GM19239 (cell line): ENCODE measurements at regions not wholly inside any gene's neighbourhood (a gene's known extent, or its start where the extent isn't known, plus 50 kb on each side); places are given as distances from the start of the nearest gene placed in this dataset.
"Not testable (repeated sequence)": the region's sequence is repeated elsewhere in the genome, so short reads cannot be mapped to it uniquely, and the experiment has no call there.

ENCODE experiments used
- DNase-seq: peaks from one replicate; pipeline ENCODE4 v3.0.0; 2011; ENCODE audit warnings: low spot score; ENCODE audit not compliant: insufficient read length
- FAIRE-seq: peaks from 2 replicates; lab custom pipeline; 2011; peaks lifted over from hg19 to GRCh38; lab: Jason Lieb, UNC

DNA sequence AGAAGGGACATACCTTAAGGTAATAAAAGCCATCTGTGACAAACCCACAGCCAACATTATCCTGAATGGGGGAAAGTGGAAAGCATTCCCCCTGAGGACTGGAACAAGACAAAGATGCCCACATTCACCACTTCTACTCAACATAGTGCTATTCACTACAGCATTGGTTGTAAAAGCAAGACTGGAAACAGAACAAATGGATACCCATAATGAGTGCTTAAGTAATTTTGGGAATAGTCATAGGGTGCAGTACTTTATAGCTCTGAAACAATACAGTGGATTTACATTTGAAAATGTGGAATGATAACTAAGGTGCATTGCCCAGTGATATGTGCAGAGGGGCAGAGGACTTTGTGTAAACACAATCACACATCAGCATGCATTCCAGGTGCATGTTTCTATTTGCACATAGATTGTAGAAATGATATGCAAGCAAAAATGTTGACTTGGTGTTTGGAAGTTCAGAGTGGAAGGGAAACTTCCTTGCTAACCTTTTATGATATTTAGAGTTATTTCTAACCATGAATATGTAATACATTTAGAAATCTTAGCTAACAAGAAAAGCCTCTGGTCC is 112.3 kb downstream of the IGLL1 start:
- DNase-seq (no peak), FAIRE-seq (no peak)

DNA sequence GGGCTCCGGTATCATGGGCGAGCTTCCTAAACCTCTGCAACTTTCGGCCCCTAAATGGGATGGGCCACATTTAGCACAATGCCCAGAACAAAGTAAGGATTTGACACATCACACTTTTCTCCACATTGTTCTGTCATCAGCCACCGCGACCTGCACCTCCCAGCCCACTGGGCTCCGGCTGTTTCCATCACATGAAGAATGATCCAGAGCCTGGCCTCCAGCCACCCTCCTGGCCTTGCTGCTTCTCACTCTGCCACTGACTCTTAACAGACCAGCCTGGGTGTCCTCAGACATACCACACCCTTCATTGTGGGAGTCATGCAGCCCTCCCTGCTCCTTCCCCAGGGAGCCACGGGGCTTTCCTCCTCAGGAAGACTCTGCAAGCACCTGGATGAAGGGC is 113.7 kb downstream of the IGLL1 start:
- DNase-seq (no peak), FAIRE-seq (no peak)

DNA sequence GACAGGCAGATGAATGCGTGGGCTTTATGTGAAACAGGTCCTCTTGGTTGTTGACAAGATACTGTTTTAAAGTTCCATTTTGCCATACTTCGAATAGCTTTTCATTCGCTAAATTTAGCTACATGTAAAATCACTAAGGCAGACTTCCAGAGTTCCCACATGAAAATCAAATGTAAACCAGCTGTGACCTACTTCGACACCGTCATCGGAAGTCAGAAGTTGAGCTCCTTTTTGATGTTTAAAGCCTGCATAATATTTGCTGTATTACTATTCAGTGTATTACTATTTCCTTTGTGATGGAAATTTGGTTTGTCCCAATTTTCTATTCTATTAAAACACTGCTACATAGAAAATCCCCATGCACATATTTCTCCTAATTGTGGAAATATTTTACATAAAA is 115.3 kb downstream of the IGLL1 start:
- not testable (repeated sequence) for DNase-seq, FAIRE-seq

- FAIRE-seq, DNase-seq: not testable (repeated sequence)
Measured at GRCh38 chr22:23460517-23461031, 119.5 kb downstream of the IGLL1 start.

DNA sequence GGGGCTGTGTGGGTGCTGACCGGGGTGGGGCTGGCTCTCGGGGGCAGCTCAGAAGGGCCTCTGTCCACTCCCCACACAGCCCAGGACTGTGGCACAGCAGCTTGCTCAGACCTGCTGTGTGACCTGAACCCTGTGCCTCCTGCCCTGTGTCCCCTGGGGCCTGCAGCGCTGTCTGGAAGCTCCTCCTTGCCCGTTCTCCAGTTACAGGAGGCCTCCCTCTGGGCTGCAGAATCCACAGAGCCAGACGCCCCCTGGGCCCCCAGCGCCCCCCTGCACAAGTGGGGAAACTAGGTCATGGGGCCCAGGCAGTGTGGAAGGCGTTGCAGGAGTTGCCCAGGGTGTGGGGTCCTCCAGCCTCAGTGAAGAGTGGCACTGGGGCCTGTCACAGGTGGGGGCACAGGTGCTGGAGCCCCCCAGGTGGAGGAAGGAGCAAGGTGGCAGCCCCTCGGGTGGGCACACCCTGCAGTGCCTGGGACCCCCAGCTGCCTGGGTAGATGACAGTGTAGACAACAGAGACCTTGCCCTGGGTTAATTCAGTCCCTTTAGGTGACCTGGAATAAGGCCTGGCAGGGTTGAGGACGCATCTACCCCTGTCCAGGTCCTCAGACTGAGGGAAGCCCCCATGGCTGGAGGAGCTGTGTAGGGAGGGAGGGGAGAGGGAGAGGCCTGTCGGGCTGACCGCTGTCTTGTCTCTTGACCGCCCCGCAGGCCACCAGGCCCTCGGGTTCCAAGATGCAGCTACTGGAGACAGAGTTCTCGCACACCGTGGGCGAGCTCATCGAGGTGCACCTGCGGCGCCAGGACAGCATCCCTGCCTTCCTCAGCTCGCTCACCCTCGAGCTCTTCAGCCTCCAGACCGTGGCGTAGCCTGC is 120.2 kb downstream of the IGLL1 start:
- DNase-seq, FAIRE-seq: not testable (repeated sequence)

- DNase-seq (no peak), FAIRE-seq (no peak)
Measured at GRCh38 chr22:23458663-23459541, 121.2 kb downstream of the IGLL1 start.

GRCh38 chr22:23457380-23457985 is 122.6 kb downstream of the IGLL1 start:
- DNase-seq (no peak), FAIRE-seq (no peak)

DNA sequence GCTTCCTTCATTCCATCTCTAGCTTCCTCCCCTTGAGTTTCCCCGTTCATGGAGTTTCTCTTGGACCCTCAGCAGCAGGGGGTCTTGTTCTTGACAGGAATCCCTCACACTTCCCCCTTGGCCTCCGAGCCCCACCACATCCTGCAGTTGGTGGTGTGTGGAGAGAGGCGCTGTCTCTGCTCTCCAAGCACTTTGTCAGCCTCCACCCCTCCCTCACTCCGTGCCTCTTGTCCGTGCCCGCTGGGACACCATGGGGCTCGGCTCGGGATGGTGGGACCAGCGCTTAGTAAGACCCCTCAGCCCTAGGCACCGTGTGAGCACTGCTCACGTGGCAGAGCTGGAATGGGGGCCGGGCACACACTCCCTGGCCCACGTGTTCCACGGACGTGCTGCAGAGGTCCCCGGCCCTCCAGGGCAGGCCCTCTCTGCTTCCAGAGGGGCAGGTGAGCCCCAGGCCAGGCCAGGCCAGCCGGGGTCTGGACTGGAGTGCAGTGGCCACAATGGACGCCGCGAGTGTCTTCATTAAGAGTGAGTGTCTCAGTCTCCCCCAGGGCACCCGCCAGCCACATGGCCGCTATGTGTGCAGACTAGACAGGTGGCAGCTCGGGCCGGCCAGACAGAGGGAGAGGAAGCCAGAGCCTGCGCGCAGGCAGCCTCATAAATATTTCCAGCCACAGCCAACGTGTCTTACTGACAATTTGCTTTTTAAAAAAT is 123.3 kb downstream of the IGLL1 start:
- not testable (repeated sequence) for FAIRE-seq, DNase-seq

DNA sequence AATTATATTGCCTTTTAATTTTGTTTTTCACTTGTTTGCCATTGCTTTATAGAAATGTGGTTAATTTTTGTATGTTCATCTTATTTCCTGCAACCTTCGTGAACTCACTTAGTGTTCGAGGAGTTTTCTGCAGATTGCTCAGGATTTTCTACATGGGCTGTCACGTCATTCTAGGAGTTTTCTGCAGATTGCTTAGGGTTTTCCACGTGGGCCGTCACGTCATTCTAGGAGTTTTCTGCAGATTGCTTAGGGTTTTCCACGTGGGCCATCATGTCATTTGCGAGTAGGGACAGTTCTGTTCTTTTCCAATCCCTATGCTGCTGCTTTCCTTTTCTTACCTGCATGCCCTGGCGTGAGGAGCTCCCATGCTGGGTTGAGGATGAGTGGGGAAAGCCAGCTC is 125.7 kb downstream of the IGLL1 start:
- not testable (repeated sequence) for FAIRE-seq, DNase-seq

GRCh38 chr22:23453277-23453676 is 126.8 kb downstream of the IGLL1 start:
- no peak for FAIRE-seq
- no peak for DNase-seq

DNA sequence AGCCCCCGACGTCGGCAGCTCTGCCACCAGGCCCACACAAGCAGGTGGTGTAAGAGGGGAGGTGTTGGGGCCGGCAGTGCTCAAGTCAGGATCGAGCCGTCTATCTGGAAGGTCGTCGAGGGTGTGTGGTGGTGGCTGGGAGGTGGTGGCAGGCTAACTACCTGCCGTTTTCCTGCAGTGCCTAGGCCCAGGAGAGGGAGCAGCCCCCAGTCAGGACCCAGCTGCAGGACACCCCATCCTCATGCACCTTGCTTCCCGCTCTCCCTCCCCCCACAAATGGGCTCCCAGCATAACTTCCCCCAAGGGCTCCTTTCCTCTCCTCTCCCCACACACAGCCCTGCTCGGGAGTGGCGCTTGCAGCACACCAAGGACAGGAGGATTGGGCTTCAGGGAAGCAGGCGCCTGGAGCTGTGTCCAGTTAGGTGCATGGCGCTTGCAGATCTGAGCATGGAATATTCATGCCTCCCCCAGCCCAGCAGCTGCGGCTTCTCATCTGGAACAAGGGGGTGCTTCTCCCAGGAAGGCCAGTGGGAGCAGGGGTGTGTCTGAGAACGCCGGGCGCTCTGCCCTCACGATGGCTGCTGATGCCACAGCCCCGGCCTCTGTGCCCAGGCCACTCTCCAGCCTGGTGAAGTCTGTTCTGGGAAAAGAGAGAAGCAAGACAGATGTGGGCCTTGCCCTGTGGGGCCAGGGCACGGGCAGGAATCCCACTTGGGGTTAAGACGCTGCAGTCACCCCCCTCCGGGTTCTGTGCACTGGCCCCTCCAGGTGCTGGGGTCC is 127.7 kb downstream of the IGLL1 start:
- DNase-seq (no peak), FAIRE-seq (no peak)

DNA sequence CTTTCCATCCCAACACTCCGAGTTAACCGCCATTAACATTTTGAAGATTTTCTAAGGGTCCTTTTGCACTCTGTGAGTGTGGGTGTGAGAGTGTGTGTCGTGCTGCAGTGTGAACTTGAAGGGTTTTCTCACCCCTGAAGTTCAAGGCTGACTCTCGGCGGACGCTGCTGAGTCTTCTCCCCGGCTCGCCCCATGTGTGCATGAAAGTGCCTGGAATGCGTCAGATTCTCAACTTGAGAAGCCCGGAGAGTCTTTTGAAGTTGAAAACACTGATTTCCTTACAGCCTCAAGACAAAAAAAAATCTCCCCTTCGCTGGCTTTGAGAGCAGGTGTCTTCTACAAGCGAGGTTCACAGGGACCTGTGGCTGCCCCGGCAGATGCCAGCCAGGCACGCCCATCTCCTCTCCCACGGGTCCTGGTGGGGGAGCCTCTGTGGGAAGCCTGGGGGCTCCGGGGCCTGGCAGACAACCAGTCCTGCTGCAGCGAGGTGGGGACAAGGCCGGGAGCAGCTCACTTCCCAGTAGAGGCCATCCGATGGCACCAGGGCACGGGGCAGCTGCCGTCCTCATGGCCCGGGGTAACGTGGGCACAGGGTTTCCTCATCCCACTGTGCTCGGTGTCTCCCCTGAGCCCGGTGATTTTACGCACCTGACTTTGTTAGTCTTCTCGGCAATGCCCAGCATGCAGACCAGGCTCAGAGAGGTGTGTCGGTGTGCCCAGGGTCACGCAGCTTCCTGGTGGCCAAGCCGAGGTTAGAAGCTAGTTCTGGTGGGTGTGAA is 128.4 kb downstream of the IGLL1 start:
- not testable (repeated sequence) for FAIRE-seq, DNase-seq

DNA sequence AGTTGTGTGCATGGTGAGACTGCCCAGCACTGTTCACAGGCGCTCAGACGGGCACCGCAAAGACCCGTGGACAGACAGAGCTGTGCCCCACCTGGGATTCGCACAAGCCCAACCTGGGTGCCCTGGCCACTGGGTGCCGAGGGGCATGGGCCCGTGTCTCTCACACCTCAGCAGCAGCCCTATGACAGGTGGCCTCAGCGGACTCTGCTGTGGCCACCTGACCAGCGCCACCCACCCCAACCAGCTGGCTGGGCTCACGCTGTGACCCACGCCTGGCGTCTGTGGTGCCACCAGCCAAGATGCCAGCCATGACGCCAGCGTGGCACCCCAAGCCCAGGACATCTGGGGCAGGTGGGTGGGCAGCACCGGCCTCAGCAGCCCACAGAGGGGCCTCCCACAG is 129.3 kb downstream of the IGLL1 start:
- DNase-seq, FAIRE-seq: not testable (repeated sequence)

DNA sequence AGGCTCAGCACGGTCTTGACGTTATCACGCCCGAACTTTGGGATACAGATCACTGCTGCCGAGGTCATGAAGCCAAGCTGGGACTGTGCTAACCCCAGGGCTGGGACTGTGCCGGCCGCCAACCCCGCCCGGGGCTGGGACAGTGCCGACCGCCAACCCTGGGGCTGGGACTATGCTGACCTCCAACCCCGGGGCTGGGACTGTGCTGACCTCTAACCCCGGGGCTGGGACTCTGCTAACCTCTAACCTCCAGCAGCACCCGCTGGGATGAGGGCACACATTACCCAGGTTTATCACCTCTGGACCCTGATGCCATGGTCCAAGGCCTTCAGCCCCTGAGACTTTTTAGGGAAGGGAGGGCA is 129.7 kb downstream of the IGLL1 start:
- DNase-seq (no peak), FAIRE-seq (no peak)

DNA sequence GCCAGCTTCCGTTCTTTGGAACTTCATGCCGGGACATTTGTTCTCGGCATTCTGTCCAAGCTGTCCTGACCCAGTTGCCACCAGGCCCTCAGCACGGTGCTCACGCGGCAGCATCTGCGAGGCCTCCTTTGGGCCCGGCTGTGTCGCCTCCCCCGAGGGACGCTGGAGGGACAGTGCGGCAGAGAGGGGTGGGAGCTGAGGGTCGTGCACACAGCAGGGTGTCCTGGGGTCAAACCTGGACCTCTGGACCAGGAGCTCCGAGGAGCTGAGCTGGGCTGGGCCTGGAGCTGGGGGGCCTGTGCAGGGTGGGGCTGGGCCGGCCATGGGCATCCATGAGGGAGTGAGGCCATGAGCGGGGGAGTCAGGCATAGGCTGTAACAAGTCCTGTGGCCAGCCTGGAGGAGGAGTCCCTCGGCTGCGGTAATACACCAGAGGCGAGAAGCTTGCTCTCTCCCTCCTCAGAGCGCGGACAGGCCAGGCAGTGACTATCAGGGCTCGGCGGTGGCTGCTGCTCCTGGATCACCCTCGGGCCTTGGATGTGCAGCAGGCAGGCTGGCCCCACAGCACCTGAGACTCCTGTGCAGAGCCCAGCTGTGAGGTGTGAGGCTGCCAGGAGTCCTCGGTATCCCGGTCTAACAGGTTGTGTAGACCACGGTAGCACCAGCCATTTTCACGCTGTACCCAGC is 130.2 kb downstream of the IGLL1 start:
- not testable (repeated sequence) for DNase-seq, FAIRE-seq

- not testable (repeated sequence) for DNase-seq, FAIRE-seq
Measured at GRCh38 chr22:23448499-23449288, 131.4 kb downstream of the IGLL1 start.
